ENCODE measurements at regions not wholly inside any gene's neighbourhood (a gene's known extent, or its start where the extent isn't known, plus 50 kb on each side); places are given as distances from the start of the nearest gene placed in this dataset.

DNA sequence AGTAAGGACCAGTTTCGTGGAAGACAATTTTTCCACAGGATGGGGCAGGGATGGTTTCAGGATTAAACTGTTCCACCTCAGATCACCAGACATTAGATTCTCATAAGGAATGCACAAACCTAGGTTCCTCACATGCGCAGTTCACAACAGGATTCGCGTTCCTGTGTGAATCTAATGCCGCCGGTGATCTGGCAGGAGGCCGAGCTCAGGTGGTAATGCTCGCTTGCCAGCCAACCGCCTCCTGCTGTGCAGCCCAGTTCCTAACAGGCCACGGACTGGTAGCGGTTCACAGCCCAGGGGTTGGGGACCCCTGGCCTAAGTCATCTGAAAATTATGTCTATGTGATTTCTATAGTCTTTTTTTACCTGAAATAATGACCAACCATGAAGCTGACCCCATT, 217.5 kb downstream of the TMEM200A start:
- H3K27ac ChIP-seq, result no peak overlapping the region
- no peaks in the 10 kb centered on the region for H3K36me3 ChIP-seq
- H3K27me3 ChIP-seq, result no peaks in the 10 kb centered on the region
- TF ChIP-seq POLR2A (IDR thresholded peaks at IDR 0.05), result no peak
- TF ChIP-seq, protein P1, sequence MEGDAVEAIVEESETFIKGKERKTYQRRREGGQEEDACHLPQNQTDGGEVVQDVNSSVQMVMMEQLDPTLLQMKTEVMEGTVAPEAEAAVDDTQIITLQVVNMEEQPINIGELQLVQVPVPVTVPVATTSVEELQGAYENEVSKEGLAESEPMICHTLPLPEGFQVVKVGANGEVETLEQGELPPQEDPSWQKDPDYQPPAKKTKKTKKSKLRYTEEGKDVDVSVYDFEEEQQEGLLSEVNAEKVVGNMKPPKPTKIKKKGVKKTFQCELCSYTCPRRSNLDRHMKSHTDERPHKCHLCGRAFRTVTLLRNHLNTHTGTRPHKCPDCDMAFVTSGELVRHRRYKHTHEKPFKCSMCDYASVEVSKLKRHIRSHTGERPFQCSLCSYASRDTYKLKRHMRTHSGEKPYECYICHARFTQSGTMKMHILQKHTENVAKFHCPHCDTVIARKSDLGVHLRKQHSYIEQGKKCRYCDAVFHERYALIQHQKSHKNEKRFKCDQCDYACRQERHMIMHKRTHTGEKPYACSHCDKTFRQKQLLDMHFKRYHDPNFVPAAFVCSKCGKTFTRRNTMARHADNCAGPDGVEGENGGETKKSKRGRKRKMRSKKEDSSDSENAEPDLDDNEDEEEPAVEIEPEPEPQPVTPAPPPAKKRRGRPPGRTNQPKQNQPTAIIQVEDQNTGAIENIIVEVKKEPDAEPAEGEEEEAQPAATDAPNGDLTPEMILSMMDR (IDR thresholded peaks at IDR 0.05), result no peak
- DNase-seq, result no peak
- H3K9me3 ChIP-seq, result no peaks in the 10 kb centered on the region
- no peaks in the 10 kb centered on the region for H3K4me1 ChIP-seq
- H3K4me3 ChIP-seq, result no peak overlapping the region

DNA sequence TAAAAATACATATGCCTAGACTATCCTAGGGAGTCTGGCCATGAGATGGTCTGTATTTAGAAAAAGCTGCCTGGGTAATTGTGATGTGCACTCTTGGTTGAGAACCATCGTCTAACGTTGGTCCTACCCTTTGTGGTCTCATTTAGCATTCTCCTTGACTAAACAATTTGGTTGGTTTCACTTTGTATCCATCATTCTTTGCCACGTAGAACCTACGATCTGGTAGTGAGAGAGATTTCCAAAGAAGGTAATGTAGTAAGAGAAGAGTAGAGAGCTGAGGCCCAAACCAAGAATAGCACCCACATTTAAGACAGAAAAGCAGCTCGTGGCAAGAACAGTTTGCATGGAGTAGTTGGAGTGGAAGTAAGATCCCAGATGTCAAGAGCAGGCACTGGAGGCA, 219.8 kb downstream of the TMEM200A start:
- Histone ChIP-seq H3K9me3 (no peaks in the 10 kb centered on the region), H3K36me3 (no peaks in the 10 kb centered on the region), H3K4me3 (no peak overlapping the region), H3K4me1 (no peaks in the 10 kb centered on the region), H3K27ac (no peak overlapping the region), H3K27me3 (no peaks in the 10 kb centered on the region)
- DNase-seq, result no peak
- TF ChIP-seq, protein P1 (IDR thresholded peaks at IDR 0.05), result no peak
- no peak for TF ChIP-seq POLR2A (IDR thresholded peaks at IDR 0.05)

DNA sequence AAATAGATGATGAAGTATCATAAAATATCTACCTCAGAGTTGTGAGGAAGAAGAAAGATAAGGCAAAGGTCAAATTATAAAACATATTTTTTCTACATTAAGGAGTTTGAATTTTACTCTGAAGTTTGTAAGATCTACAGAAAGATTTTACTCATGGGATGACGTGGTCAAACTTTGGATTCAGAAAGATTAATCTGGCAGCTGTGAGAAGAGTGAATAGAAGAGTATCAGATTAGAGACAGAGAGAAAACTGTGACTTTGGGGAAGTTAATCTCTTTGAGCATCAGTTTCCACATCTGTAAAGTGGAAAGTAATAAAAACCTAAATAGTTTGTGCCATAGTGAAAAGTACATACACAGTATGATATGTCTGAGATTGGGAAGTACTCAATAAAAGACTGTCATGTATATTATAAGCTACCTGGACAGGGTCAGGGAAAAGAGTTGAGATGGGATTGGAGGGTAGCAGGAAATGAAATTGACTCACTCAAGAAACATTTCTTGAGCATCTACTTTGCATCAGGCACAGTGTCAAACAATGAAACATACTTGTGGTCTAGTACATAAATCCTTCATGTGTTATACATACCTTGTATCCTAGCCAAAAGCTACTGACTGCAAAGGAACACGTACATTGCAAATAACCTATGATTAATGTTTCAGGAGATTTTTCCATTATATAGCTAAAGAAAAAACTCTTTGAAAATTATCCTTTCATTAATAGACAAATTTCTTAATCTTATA, 222.1 kb downstream of the TMEM200A start:
- H3K4me3 ChIP-seq, result no peak overlapping the region
- no peak overlapping the region for H3K27ac ChIP-seq
- TF ChIP-seq, protein P1 (IDR thresholded peaks at IDR 0.05), result no peak
- no peak for TF ChIP-seq POLR2A (IDR thresholded peaks at IDR 0.05)
- no peak for DNase-seq
- no peaks in the 10 kb centered on the region for H3K36me3 ChIP-seq
- H3K4me1 ChIP-seq, result no peaks in the 10 kb centered on the region
- H3K9me3 ChIP-seq, result no peaks in the 10 kb centered on the region
- no peaks in the 10 kb centered on the region for H3K27me3 ChIP-seq

DNA sequence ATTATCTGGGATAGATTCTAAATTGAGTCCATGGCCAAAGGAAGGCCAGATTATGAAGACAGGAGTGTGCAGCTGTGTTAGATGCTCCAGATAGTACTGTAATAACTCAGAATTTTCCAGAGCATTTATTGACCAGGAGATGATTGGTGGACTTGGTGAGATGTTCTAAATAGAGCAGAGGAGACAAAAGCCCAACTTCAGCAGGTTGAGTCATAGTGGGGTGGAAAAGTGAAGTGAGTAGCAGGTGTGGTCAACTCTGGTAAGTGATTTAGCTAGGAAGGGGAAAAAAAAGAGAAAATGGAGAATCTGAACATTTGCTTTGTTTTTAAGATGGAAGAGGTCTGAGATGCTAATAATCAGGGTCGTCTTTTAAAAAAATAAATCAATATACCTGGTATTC, 227.4 kb downstream of the TMEM200A start:
- DNase-seq, result no peak
- H3K27me3 ChIP-seq, result no peaks in the 10 kb centered on the region
- H3K4me1 ChIP-seq, result no peaks in the 10 kb centered on the region
- no peak overlapping the region for H3K4me3 ChIP-seq
- TF ChIP-seq, protein P1 (IDR thresholded peaks at IDR 0.05), result no peak
- no peak for TF ChIP-seq POLR2A (IDR thresholded peaks at IDR 0.05)
- no peak overlapping the region for H3K27ac ChIP-seq
- no peaks in the 10 kb centered on the region for H3K9me3 ChIP-seq
- H3K36me3 ChIP-seq, result no peaks in the 10 kb centered on the region

DNA sequence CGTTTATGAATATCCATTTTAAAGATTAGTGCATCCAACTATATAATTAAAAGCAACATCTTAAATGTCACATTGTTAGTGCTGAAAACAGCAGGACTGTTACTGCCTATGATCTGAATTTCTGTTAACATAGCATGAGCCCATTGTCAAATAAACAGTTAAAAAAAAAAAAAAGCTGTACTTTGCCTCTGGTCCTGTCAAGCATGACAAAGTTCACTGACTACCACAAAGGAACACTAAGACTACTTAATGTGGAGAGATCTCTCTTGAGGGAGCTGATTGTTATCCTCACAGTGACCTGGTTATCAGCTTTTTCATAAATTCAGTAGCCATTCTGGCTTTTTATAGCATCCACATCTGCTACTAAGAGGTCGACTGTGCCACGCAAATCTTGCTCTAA, 228.1 kb downstream of the TMEM200A start:
- TF ChIP-seq, protein P1 (IDR thresholded peaks at IDR 0.05), result no peak
- TF ChIP-seq POLR2A (IDR thresholded peaks at IDR 0.05), result no peak
- no peak for DNase-seq
- Histone ChIP-seq H3K36me3 (no peaks in the 10 kb centered on the region), H3K4me3 (no peak overlapping the region), H3K4me1 (no peaks in the 10 kb centered on the region), H3K27me3 (no peaks in the 10 kb centered on the region), H3K27ac (no peak overlapping the region), H3K9me3 (no peaks in the 10 kb centered on the region)
